NOMO-1 treated with dmso at 0.1 percent for 144 hours (cell line): ENCODE measurements at regions not wholly inside any gene's neighbourhood (a gene's known extent, or its start where the extent isn't known, plus 50 kb on each side); places are given as distances from the start of the nearest gene placed in this dataset.
"Not testable (repeated sequence)": the region's sequence is repeated elsewhere in the genome, so short reads cannot be mapped to it uniquely, and the experiment has no call there.

ENCODE experiments used
- DNase-seq: peaks from one replicate; lab custom pipeline; 2025; ENCODE audit not compliant: unreplicated experiment; lab: John Stamatoyannopoulos, UW

GRCh38 chr1:221509575-221510355 lies 232.1 kb downstream of the DUSP10 start:
- DNase-seq = no peak

GRCh38 chr1:221510793-221511503 lies 230.9 kb downstream of the DUSP10 start:
- no peak for DNase-seq

DNA sequence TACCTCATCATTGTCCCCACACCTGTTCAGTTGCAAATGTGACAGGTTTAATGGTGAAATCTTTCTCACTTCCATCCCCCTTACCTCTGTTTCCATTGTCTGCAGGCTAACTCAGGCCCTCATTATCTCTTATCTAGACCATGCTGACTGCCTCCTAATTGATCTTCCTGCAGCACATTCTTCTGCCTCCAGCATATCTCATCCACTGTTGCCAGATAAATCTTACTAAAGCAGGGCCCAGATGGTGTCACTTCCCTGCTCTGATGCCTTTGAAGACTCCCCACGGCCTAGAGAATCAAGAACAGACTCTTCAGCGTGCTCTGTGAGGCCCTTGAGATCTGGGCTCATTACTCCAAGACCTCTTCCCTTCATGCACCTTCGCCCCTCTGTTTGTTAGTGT lies 230.1 kb downstream of the DUSP10 start:
- DNase-seq = no peak

- no peak for DNase-seq
Measured at GRCh38 chr1:221514806-221515205, 227.1 kb downstream of the DUSP10 start.

GRCh38 chr1:221515496-221515895 lies 226.4 kb downstream of the DUSP10 start:
- no peak for DNase-seq

- no peak for DNase-seq
Measured at GRCh38 chr1:221517961-221518360, 223.9 kb downstream of the DUSP10 start.

DNA sequence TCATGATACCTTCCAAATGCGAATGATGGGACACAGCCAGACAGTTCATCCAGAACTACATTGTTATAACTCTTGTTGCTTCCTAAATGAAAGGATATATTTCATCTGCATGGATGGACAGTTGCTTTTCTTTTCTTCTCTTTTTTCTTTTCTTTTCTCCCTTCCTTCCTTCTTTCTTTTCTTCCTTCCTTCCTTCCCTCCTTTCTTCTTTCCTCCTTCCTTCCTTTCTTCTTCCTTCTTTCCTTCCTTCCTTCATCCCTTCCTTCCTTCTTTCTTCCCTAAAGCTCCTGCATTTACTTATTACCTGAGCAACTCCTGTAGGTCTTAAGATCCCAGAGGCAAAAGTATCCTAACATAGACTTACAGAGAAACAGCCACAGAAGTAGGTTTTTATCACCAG lies 221.6 kb downstream of the DUSP10 start:
- DNase-seq = no peak

DNA sequence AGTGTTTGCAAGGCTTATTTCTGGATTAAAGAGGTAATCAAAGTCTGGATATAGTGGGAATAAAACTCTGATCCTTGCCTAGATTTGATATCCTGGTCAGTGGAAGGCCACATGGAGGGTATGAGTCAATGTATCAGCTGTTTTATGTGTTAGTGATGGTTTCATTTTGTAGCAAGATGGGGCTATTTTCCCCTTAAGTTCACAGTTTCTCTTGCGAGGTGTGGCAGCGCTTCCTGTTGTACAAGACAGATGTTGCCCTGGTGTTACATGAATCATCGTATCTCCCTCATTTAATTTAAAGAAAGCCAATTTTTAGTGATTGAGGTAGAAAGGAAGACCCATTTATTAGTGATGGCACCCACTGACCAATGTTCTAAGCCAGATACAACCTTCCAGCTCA lies 220.2 kb downstream of the DUSP10 start:
- no peak for DNase-seq

DNA sequence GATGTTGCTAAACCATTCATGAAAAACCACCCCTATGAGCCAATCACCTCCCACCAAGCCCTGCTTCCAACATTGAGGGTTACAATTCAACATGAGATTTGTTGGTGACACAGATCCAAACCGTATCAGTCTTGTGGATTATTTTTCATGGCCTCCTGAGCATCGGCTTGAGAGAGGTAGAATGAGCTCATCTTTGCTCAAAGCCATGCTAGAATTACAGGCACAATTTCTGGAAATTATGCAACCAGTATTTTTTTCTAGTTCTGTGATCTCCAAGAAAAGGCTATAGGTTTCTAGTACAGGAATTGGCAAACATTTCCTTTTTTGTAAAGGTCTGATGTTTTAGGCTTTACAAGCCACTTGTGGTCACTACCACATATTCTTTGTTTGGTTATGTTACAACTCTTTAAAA lies 219.4 kb downstream of the DUSP10 start:
- no peak for DNase-seq

DNA sequence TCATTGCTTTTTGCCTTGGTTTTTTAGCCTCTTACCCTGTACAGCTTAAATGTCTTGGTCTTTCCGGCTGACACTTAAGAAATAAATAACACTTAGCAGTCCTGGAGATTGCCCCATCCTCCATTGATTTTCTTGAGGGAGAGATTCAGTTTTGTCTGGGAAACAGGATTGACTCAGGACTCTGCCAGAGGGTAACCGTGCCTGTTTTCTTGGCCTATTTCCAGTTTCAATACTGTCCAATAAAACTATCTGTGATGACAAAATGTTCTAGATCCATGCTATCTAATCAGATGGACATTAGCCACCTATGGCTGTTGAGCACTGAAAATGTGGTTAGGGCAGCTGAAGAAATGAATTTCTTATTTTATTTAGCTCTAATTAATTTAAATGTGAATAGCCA lies 216.1 kb downstream of the DUSP10 start:
- no peak for DNase-seq

GRCh38 chr1:221527302-221527701 lies 214.6 kb downstream of the DUSP10 start:
- no peak for DNase-seq

GRCh38 chr1:221527886-221528624 lies 213.8 kb downstream of the DUSP10 start:
- no peak for DNase-seq

DNA sequence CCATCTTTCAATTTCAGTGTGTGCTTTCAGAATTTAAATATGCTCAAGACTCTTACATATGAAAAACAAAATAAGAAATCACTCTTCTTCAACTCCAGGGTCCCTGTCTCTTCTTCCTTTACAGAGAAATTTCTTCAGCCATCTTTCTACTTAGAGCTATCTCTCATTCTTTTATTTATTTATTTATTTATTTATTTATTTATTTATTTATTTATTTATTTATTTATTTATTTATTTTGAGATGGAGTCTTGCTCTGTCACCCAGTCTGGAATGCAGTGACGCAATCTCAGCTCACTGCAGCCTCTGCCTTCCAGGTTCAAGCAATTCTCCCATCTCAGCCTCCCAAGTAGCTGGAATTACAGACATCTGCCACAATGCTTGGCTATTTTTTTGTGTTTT lies 211.7 kb downstream of the DUSP10 start:
- DNase-seq = not testable (repeated sequence)

GRCh38 chr1:221530791-221531190 lies 211.1 kb downstream of the DUSP10 start:
- no peak for DNase-seq

- no peak for DNase-seq
Measured at GRCh38 chr1:221532071-221532773, 209.7 kb downstream of the DUSP10 start.

DNA sequence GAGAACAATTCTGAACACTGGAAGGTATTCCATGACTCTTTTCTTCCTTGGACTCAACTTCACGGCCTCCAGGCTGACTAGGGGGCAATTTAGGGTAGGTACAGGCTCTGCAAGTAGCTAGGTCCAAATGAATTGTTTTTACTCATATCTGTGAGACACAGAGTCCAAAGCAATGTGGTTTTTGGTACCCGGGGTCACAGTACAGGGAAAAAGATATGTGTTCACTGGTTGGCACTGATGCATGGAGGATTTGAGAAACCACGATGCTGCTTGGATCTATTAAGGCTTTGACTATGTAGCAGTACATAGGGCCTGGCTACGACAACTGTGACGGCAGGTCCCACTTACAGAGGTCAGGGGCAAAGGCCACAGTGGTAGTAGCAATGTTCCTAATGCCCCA lies 200.6 kb downstream of the DUSP10 start:
- no peak for DNase-seq

DNA sequence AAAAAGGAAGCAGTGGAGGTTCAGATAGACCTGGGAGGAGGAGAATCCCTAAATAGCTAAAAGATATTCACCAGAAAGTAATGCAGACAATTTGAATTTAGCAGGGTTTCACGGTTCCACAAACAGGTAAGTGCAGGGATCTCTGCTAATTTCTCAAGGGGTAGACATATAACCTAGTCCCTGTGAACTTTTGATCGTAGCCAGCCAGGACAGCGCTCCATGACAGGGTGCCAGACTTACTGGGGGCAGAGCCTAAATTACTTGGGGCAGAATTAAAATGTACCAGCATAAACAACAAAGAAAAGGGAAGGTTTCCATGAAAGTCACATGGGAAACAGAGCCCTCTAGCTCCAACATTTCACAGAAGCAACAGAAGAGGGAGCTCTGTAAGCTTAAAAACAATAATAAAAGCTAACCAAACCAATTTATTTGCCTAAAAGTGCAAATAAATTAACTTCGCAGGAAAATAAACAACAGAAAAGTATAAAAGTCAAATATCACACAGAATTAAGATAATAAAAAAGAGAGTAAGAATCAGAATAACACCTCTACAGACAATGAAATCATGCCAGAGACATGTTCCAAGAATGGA lies 198.3 kb downstream of the DUSP10 start:
- no peak for DNase-seq

GRCh38 chr1:221548942-221549341 lies 192.9 kb downstream of the DUSP10 start:
- DNase-seq = no peak

- DNase-seq = no peak
Measured at GRCh38 chr1:221549815-221550214, 192.1 kb downstream of the DUSP10 start.

- not testable (repeated sequence) for DNase-seq
Measured at GRCh38 chr1:221552792-221553191, 189.1 kb downstream of the DUSP10 start.
